WTC11 (cell line): ENCODE measurements at regions not wholly inside any gene's neighbourhood (a gene's known extent, or its start where the extent isn't known, plus 50 kb on each side); places are given as distances from the start of the nearest gene placed in this dataset.

ENCODE experiments used
- ATAC-seq: fragments of 200-7000 bp; cut with Tn5 transposase; 2 replicates; pipeline ENCODE4 v1.10.0; 2021; ENCODE audit warnings: mild to moderate bottlenecking, moderate library complexity
- CTCF ChIA-PET: fragments of 300-600 bp; sonication (Branson Sonifier 250); formaldehyde crosslinking; loops from one replicate; lab custom pipeline; 2021; ENCODE audit warnings: antibody characterized with exemption; lab: Charles Lee
- POLR2A ChIA-PET: fragments of 350-600 bp; sonication (Branson Sonifier 250); formaldehyde crosslinking; loops from one replicate; lab custom pipeline; 2021; ENCODE audit warnings: antibody characterized with exemption; lab: Charles Lee
- DNase-seq: peaks from one replicate; pipeline ENCODE4 v3.0.0; 2021; ENCODE audit warnings: low spot score
- H3K27ac Mint-ChIP-seq: 2 replicates; pipeline ENCODE4 v1.8.0; 2021; ENCODE audit warnings: mixed read lengths
- H3K27me3 Mint-ChIP-seq: 2 replicates; pipeline ENCODE4 v1.8.0; 2021; ENCODE audit warnings: low read depth, mild to moderate bottlenecking, moderate library complexity, mixed read lengths
- H3K36me3 Mint-ChIP-seq: 2 replicates; pipeline ENCODE4 v1.8.0; 2021; ENCODE audit warnings: mixed read lengths
- H3K4me1 Mint-ChIP-seq: 2 replicates; pipeline ENCODE4 v1.8.0; 2022; ENCODE audit warnings: mixed read lengths
- H3K4me3 Mint-ChIP-seq: 2 replicates; pipeline ENCODE4 v1.8.0; 2021; ENCODE audit warnings: mild to moderate bottlenecking, moderate library complexity, mixed read lengths
- H3K9me3 Mint-ChIP-seq: 2 replicates; pipeline ENCODE4 v1.8.0; 2021; ENCODE audit warnings: mixed read lengths
- AFF4 ChIP-seq: sonication (generic); formaldehyde crosslinking; IDR thresholded peaks from 2 replicates; pipeline ENCODE4 v1.8.1; 2023; ENCODE audit warnings: mild to moderate bottlenecking, missing genetic modification reagents, borderline replicate concordance
- ARID4B ChIP-seq: sonication (generic); formaldehyde crosslinking; IDR thresholded peaks from 2 replicates; pipeline ENCODE4 v1.8.0; 2023; ENCODE audit warnings: missing genetic modification reagents, mild to moderate bottlenecking, borderline replicate concordance
- CREM ChIP-seq: sonication (generic); formaldehyde crosslinking; IDR thresholded peaks from 2 replicates; pipeline ENCODE4 v1.8.1; 2022; ENCODE audit warnings: mild to moderate bottlenecking, missing genetic modification reagents, moderate library complexity
- E2F5 ChIP-seq: sonication (generic); formaldehyde crosslinking; IDR thresholded peaks from 2 replicates; pipeline ENCODE4 v1.8.1; 2022; ENCODE audit warnings: mild to moderate bottlenecking, moderate library complexity, missing genetic modification reagents
- ERG ChIP-seq: fragments of 250-450 bp; sonication (Bioruptor Pico); IDR thresholded peaks from 2 replicates; pipeline ENCODE4 v1.8.0; 2021; ENCODE audit warnings: mild to moderate bottlenecking
- FOXP1 ChIP-seq: sonication (generic); formaldehyde crosslinking; IDR thresholded peaks from 2 replicates; pipeline ENCODE4 v1.8.0; 2022; ENCODE audit warnings: missing genetic modification reagents, mild to moderate bottlenecking, moderate library complexity, borderline replicate concordance
- FOXP4 ChIP-seq: sonication (generic); formaldehyde crosslinking; IDR thresholded peaks from 2 replicates; pipeline ENCODE4 v1.8.0; 2022; ENCODE audit warnings: mild to moderate bottlenecking, missing genetic modification reagents
- GRHL2 ChIP-seq: fragments of 250-450 bp; sonication (Bioruptor Pico); IDR thresholded peaks from 2 replicates; pipeline ENCODE4 v1.8.0; 2022; ENCODE audit warnings: mild to moderate bottlenecking, moderate library complexity; ENCODE audit not compliant: insufficient replicate concordance, severe bottlenecking
- GTF2I ChIP-seq: fragments of 250-450 bp; sonication (Bioruptor Pico); conservative IDR thresholded peaks from 2 replicates; pipeline ENCODE4 v1.4.0; 2021; ENCODE audit warnings: mild to moderate bottlenecking
- JUN ChIP-seq: sonication (generic); formaldehyde crosslinking; IDR thresholded peaks from 2 replicates; pipeline ENCODE4 v1.8.0; 2023; ENCODE audit warnings: mild to moderate bottlenecking, missing genetic modification reagents
- MAX ChIP-seq: sonication (generic); formaldehyde crosslinking; IDR thresholded peaks from 2 replicates; pipeline ENCODE4 v1.8.0; 2022; ENCODE audit warnings: mild to moderate bottlenecking, missing genetic modification reagents
- MYBL2 ChIP-seq: sonication (generic); formaldehyde crosslinking; IDR thresholded peaks from 2 replicates; pipeline ENCODE4 v1.8.1; 2023; ENCODE audit warnings: mild to moderate bottlenecking, moderate library complexity, missing genetic modification reagents
- NFYB ChIP-seq: sonication (generic); formaldehyde crosslinking; conservative IDR thresholded peaks from 2 replicates; pipeline ENCODE4 v1.8.0; 2022; ENCODE audit warnings: low read depth, missing genetic modification reagents
- RELA ChIP-seq: sonication (generic); formaldehyde crosslinking; IDR thresholded peaks from 2 replicates; pipeline ENCODE4 v1.8.1; 2022; ENCODE audit warnings: missing genetic modification reagents, mild to moderate bottlenecking, borderline replicate concordance
- TCF7 ChIP-seq: sonication (generic); formaldehyde crosslinking; IDR thresholded peaks from 2 replicates; pipeline ENCODE4 v1.8.0; 2022; ENCODE audit warnings: mild to moderate bottlenecking, low read depth, missing genetic modification reagents, moderate library complexity
- TEAD1 ChIP-seq: sonication (generic); formaldehyde crosslinking; IDR thresholded peaks from 2 replicates; pipeline ENCODE4 v1.8.0; 2022; ENCODE audit warnings: mild to moderate bottlenecking, missing genetic modification reagents
- ZBTB43 ChIP-seq: sonication (generic); formaldehyde crosslinking; IDR thresholded peaks from 2 replicates; pipeline ENCODE4 v1.8.1; 2023; ENCODE audit warnings: mild to moderate bottlenecking, missing genetic modification reagents
- ZNF138 ChIP-seq: sonication (generic); formaldehyde crosslinking; conservative IDR thresholded peaks from 2 replicates; pipeline ENCODE4 v1.8.1; 2022; ENCODE audit warnings: mild to moderate bottlenecking, moderate library complexity, missing genetic modification reagents
- ZNF263 ChIP-seq: sonication (generic); formaldehyde crosslinking; IDR thresholded peaks from 2 replicates; pipeline ENCODE4 v1.8.1; 2022; ENCODE audit warnings: low read depth, mild to moderate bottlenecking, moderate library complexity, missing genetic modification reagents
- ZNF425 ChIP-seq: fragments of 250-450 bp; sonication (Bioruptor Pico); conservative IDR thresholded peaks from 2 replicates; pipeline ENCODE4 v1.9.0; 2021; ENCODE audit warnings: mild to moderate bottlenecking

GRCh38 chr12:87925021-87925420, 104.2 kb downstream of the C12orf50 start:
- TF ChIP-seq ZNF425: no peak
- TF ChIP-seq NFYB: no peak
- TF ChIP-seq JUN (CRISPR knock-in tag): no peak
- TF ChIP-seq TCF7 (CRISPR knock-in tag): no peak
- TF ChIP-seq GRHL2 (CRISPR knock-in tag): no peak
- TF ChIP-seq TEAD1 (CRISPR knock-in tag): no peak
- TF ChIP-seq CREM (CRISPR knock-in tag): no peak
- TF ChIP-seq E2F5: no peak
- TF ChIP-seq GTF2I (CRISPR knock-in tag): no peak
- TF ChIP-seq FOXP4 (CRISPR knock-in tag): no peak
- no peak for TF ChIP-seq ZNF263 (CRISPR knock-in tag)
- no peak for TF ChIP-seq ZNF138 (CRISPR knock-in tag)
- no peak for TF ChIP-seq MYBL2 (CRISPR knock-in tag)
- no peak for TF ChIP-seq ZBTB43 (CRISPR knock-in tag)
- no peak for TF ChIP-seq AFF4 (CRISPR knock-in tag)
- TF ChIP-seq, all 79 proteins: peak for 0
- H3K9me3 Mint-ChIP-seq: no peaks in the 10 kb centered on the region
- ChIA-PET POLR2A (no interaction called here), CTCF (no interaction called here)
- ATAC-seq: no peak
- H3K27me3 Mint-ChIP-seq: no peaks in the 10 kb centered on the region
- DNase-seq: no peak
- H3K4me3 Mint-ChIP-seq: no peak overlapping the region
- no peak overlapping the region for H3K27ac Mint-ChIP-seq
- no peaks in the 10 kb centered on the region for H3K4me1 Mint-ChIP-seq
- no peaks in the 10 kb centered on the region for H3K36me3 Mint-ChIP-seq

- no peak overlapping the region for H3K27ac Mint-ChIP-seq
- ATAC-seq (no peak), DNase-seq (no peak)
- no peaks in the 10 kb centered on the region for H3K4me1 Mint-ChIP-seq
- ChIA-PET CTCF (no interaction called here), POLR2A (no interaction called here)
- H3K27me3 Mint-ChIP-seq: no peaks in the 10 kb centered on the region
- H3K9me3 Mint-ChIP-seq: no peaks in the 10 kb centered on the region
- H3K4me3 Mint-ChIP-seq: no peak overlapping the region
- H3K36me3 Mint-ChIP-seq: no peaks in the 10 kb centered on the region
- TF ChIP-seq ARID4B (CRISPR knock-in tag) (no peak), FOXP1 (no peak), ERG (no peak), MAX (CRISPR knock-in tag) (no peak), RELA (no peak)
These were observed 105.1 kb downstream of the C12orf50 start for GRCh38 chr12:87924149-87924548.
